ENCODE measurements at regions not wholly inside any gene's neighbourhood (a gene's known extent, or its start where the extent isn't known, plus 50 kb on each side); places are given as distances from the start of the nearest gene placed in this dataset.

DNA sequence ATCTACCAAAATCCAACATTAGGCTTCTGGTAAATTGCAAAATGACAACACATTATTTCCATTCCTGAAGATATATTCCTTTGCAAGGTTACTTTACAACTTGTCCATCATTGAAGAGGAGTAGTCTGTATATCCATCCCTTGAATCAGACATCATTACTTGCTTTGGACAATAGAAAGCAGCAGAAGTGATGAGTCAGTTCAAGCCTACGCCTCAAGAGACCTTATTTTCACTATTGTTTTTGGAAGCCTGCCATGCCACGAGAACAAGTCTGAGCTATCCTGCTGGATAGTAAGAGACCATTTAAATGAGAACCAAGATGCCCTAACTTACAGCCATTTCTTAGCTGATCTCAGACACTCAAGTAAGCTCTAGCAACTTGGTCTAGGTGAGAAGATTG, 246.0 kb upstream of the HHIP start:
- no peaks in the 10 kb centered on the region for H3K27me3 ChIP-seq (ENCODE audit: insufficient read depth, poor library complexity, severe bottlenecking)

DNA sequence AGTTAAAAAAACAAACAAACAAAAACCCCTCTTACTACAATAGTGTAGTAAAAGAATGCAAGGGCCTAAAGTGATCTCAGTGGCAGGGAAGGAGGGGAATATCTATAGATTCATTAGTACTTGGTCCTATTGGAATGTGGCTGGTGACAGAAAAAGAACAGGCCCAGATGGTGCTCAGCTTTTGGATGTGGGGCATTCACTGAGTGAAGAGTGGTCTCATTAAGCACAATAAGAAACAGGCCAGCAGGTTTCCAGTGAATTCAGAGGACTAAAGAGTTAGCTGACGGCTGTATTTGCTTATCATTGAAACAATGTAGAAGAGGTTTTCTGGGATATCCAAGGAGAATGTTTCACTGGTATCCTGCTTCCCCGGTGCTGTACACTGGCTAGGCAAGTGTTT, 243.8 kb upstream of the HHIP start:
- DNase-seq (ENCODE audit: low spot score) = no peak
- TF ChIP-seq, protein P1, sequence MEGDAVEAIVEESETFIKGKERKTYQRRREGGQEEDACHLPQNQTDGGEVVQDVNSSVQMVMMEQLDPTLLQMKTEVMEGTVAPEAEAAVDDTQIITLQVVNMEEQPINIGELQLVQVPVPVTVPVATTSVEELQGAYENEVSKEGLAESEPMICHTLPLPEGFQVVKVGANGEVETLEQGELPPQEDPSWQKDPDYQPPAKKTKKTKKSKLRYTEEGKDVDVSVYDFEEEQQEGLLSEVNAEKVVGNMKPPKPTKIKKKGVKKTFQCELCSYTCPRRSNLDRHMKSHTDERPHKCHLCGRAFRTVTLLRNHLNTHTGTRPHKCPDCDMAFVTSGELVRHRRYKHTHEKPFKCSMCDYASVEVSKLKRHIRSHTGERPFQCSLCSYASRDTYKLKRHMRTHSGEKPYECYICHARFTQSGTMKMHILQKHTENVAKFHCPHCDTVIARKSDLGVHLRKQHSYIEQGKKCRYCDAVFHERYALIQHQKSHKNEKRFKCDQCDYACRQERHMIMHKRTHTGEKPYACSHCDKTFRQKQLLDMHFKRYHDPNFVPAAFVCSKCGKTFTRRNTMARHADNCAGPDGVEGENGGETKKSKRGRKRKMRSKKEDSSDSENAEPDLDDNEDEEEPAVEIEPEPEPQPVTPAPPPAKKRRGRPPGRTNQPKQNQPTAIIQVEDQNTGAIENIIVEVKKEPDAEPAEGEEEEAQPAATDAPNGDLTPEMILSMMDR (IDR thresholded peaks at IDR 0.05; ENCODE audit: poor library complexity, severe bottlenecking) = no peak
- no peak overlapping the region for H3K27ac ChIP-seq (ENCODE audit: poor library complexity, severe bottlenecking)
- H3K27me3 ChIP-seq (ENCODE audit: insufficient read depth, poor library complexity, severe bottlenecking) = no peaks in the 10 kb centered on the region
- H3K36me3 ChIP-seq (ENCODE audit: low read depth) = no peaks in the 10 kb centered on the region
- H3K4me1 ChIP-seq (ENCODE audit: insufficient read depth, poor library complexity, severe bottlenecking) = peaks cover 7% of the 10 kb centered on the region
- no peak for ATAC-seq (ENCODE audit: low read depth)
- no peaks in the 10 kb centered on the region for H3K9me3 ChIP-seq (ENCODE audit: severe bottlenecking)
- H3K4me3 ChIP-seq (ENCODE audit: severe bottlenecking) = no peak overlapping the region

More for the DNA sequence above, 246.0 kb upstream of the HHIP start:
- Histone ChIP-seq H3K4me1 (ENCODE audit: insufficient read depth, poor library complexity, severe bottlenecking) (peaks cover 7% of the 10 kb centered on the region), H3K9me3 (ENCODE audit: severe bottlenecking) (no peaks in the 10 kb centered on the region), H3K27ac (ENCODE audit: poor library complexity, severe bottlenecking) (peak overlapping the region; percentile 30), H3K4me3 (ENCODE audit: severe bottlenecking) (no peak overlapping the region), H3K36me3 (ENCODE audit: low read depth) (no peaks in the 10 kb centered on the region)
- ATAC-seq (ENCODE audit: low read depth) = peak; percentile 100
- TF ChIP-seq, protein P1 (IDR thresholded peaks at IDR 0.05; ENCODE audit: poor library complexity, severe bottlenecking) = no peak
- DNase-seq (ENCODE audit: low spot score) = peak; percentile 64

DNA sequence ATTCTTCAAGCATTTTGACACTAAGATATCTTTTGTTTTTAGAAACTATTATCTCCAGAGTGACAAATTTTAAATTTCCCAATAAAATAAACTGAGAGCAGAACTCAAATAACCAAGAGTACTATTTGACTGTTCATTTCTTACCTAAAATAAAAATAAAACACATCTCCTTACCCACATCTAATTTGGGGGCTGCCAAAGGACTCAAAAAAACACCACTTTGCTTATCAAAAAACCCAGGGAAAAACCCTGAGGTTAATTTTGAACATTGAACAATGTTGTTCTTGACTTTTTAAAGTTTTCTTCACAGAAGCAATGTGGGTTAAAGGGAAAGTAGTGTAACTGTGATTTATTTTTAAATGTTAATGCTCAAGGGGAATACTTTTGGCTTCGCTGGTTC, 243.0 kb upstream of the HHIP start:
- ATAC-seq (ENCODE audit: low read depth) (no peak), DNase-seq (ENCODE audit: low spot score) (no peak)
- H3K4me3 ChIP-seq (ENCODE audit: severe bottlenecking) = no peak overlapping the region
- H3K27me3 ChIP-seq (ENCODE audit: insufficient read depth, poor library complexity, severe bottlenecking) = no peaks in the 10 kb centered on the region
- H3K9me3 ChIP-seq (ENCODE audit: severe bottlenecking) = no peaks in the 10 kb centered on the region
- H3K4me1 ChIP-seq (ENCODE audit: insufficient read depth, poor library complexity, severe bottlenecking) = peaks cover 7% of the 10 kb centered on the region
- TF ChIP-seq, protein P1 (IDR thresholded peaks at IDR 0.05; ENCODE audit: poor library complexity, severe bottlenecking) = no peak
- no peak overlapping the region for H3K27ac ChIP-seq (ENCODE audit: poor library complexity, severe bottlenecking)
- no peaks in the 10 kb centered on the region for H3K36me3 ChIP-seq (ENCODE audit: low read depth)

DNA sequence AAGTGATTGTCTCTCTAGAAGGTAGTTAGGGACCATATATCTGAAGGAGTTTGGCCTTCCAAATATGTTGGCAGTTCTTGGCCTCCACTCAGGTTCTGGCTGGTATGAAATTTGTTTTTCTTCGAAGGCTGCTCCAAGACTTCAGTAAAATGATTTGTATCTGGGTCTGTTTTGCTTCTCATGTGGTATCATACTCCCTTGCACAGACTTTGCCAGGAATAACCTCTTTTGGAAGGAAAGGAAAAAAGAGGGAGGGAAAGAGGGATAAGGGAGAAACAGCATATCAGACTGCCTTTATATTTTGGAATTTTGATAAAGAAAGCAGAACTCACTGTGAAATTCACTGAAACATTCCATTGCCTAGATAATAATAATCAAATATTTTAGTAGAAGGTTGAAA, 242.1 kb upstream of the HHIP start:
- no peak for DNase-seq (ENCODE audit: low spot score)
- Histone ChIP-seq H3K27ac (ENCODE audit: poor library complexity, severe bottlenecking) (no peak overlapping the region), H3K9me3 (ENCODE audit: severe bottlenecking) (no peaks in the 10 kb centered on the region), H3K27me3 (ENCODE audit: insufficient read depth, poor library complexity, severe bottlenecking) (no peaks in the 10 kb centered on the region), H3K4me1 (ENCODE audit: insufficient read depth, poor library complexity, severe bottlenecking) (peaks cover 7% of the 10 kb centered on the region), H3K4me3 (ENCODE audit: severe bottlenecking) (no peak overlapping the region), H3K36me3 (ENCODE audit: low read depth) (no peaks in the 10 kb centered on the region)
- TF ChIP-seq, protein P1 (IDR thresholded peaks at IDR 0.05; ENCODE audit: poor library complexity, severe bottlenecking) = no peak
- ATAC-seq (ENCODE audit: low read depth) = no peak

DNA sequence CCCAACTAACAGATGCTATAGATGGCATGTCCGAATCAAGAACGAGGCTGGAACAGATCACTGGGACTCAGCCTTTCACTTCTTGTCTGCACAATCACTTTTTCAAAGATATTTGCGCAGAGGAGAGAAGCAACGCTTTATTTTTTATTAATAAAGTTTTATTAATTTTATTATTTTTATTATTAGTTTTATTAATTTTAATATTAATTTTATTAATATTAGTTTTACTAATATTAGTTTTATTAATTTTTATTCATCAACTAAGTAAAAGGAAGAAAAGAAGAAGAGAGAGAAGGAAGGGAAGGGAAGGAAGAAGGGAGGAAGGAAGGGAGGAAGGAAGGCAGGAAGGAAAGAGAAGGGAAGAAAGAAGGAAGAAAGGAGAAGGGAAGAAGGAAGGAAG, 236.4 kb upstream of the HHIP start:
- TF ChIP-seq, protein P1 (IDR thresholded peaks at IDR 0.05; ENCODE audit: poor library complexity, severe bottlenecking) = no peak
- Histone ChIP-seq H3K4me3 (ENCODE audit: severe bottlenecking) (no peak overlapping the region), H3K9me3 (ENCODE audit: severe bottlenecking) (no peaks in the 10 kb centered on the region), H3K27me3 (ENCODE audit: insufficient read depth, poor library complexity, severe bottlenecking) (no peaks in the 10 kb centered on the region), H3K4me1 (ENCODE audit: insufficient read depth, poor library complexity, severe bottlenecking) (peaks cover 8% of the 10 kb centered on the region), H3K36me3 (ENCODE audit: low read depth) (no peaks in the 10 kb centered on the region), H3K27ac (ENCODE audit: poor library complexity, severe bottlenecking) (no peak overlapping the region)
- DNase-seq (ENCODE audit: low spot score) = no peak
- ATAC-seq (ENCODE audit: low read depth) = no peak
